Adrenal gland (tissue), 5 donors: ENCODE measurements at regions not wholly inside any gene's neighbourhood (a gene's known extent, or its start where the extent isn't known, plus 50 kb on each side); places are given as distances from the start of the nearest gene placed in this dataset.

Source experiments
- CTCF ChIP-seq, 6 experiments: fragments of 450-650 bp in 4 of 6; fragments of 200-600 bp in 2 of 6; sonication (generic) in 1 of 6; IDR thresholded peaks; 1 replicate in 5 of 6; 2 replicates in 1 of 6; pipeline versions ENCODE4 v1.5.1 to v1.8.0; 2016 to 2021; ENCODE audit warnings: antibody characterized with exemption in 6 of 6, mild to moderate bottlenecking in 2 of 6, moderate library complexity in 1 of 6
- POLR2A ChIP-seq, 2 donors: fragments of 450-650 bp; IDR thresholded peaks; one replicate each; pipeline ENCODE4 v1.6.1; 2017; ENCODE audit warnings: antibody characterized with exemption in 2 of 2, mild to moderate bottlenecking in 2 of 2, moderate library complexity in 1 of 2
- donor health status: DM: no; HTN: no; CAD: no.

GRCh38 chr9:20082406-20082805 lies 293.6 kb upstream of the SLC24A2 start:
- TF ChIP-seq CTCF (IDR thresholded peaks at IDR 0.05) (no peak), POLR2A (IDR thresholded peaks at IDR 0.05) (no peak)
